Thyroid gland (tissue), 4 donors: ENCODE measurements at regions not wholly inside any gene's neighbourhood (a gene's known extent, or its start where the extent isn't known, plus 50 kb on each side); places are given as distances from the start of the nearest gene placed in this dataset.

Experiments used
- CTCF ChIP-seq, 6 experiments: fragments of 200-600 bp in 3 of 6; fragments of 450-650 bp in 3 of 6; sonication (generic) in 3 of 6; IDR thresholded peaks; one replicate each; pipeline ENCODE4 v1.5.1; 2016 to 2019; ENCODE audit warnings: antibody characterized with exemption in 6 of 6, mild to moderate bottlenecking in 2 of 6, inconsistent platforms in 1 of 6, moderate library complexity in 1 of 6
- POLR2A ChIP-seq, 2 donors: fragments of 450-650 bp; IDR thresholded peaks; one replicate each; pipeline ENCODE4 v1.6.1; 2017; ENCODE audit warnings: antibody characterized with exemption in 2 of 2, mild to moderate bottlenecking in 2 of 2, moderate library complexity in 1 of 2

GRCh38 chr1:82373710-82374109 is 573.0 kb downstream of the ADGRL2 start:
- no peak for TF ChIP-seq CTCF (IDR thresholded peaks at IDR 0.05)
- TF ChIP-seq POLR2A (IDR thresholded peaks at IDR 0.05): no peak
